MCF 10A (cell line): ENCODE measurements at regions not wholly inside any gene's neighbourhood (a gene's known extent, or its start where the extent isn't known, plus 50 kb on each side); places are given as distances from the start of the nearest gene placed in this dataset.

ENCODE experiments used
- BruUV-seq: library from RNA; stranded (reverse); fragments of 400-500 nt; replicated peaks from 2 replicates; lab custom pipeline; 2021; lab: Mats Ljungman, UMichigan
- CTCF ChIA-PET: fragments of 300-600 bp; sonication (Branson Sonifier 250); formaldehyde crosslinking; extraction: SDS; loops from one replicate; lab custom pipeline; 2021; ENCODE audit warnings: antibody characterized with exemption, inconsistent platforms; lab: Yijun Ruan, JAX
- POLR2A ChIA-PET: fragments of 300-600, 350-650 bp; sonication (Branson Sonifier 250); formaldehyde crosslinking; extraction: SDS; loops from one replicate; lab custom pipeline; 2020; ENCODE audit warnings: antibody characterized with exemption, inconsistent platforms; lab: Yijun Ruan, JAX
- DNase-seq: peaks from one replicate; pipeline ENCODE4 v3.0.0-alpha.2; 2018; ENCODE audit not compliant: unreplicated experiment
- H3K27ac Mint-ChIP-seq: one replicate; pipeline ENCODE4 v1.8.0; 2022; ENCODE audit warnings: mild to moderate bottlenecking, low read depth, mixed read lengths; ENCODE audit not compliant: unreplicated experiment
- H3K27me3 Mint-ChIP-seq: one replicate; pipeline ENCODE4 v1.8.0; 2022; ENCODE audit warnings: mixed read lengths; ENCODE audit not compliant: insufficient read depth, unreplicated experiment
- H3K36me3 Mint-ChIP-seq: one replicate; pipeline ENCODE4 v1.8.0; 2022; ENCODE audit warnings: mild to moderate bottlenecking, moderate library complexity, mixed read lengths; ENCODE audit not compliant: insufficient read depth, unreplicated experiment
- H3K4me1 Mint-ChIP-seq: one replicate; pipeline ENCODE4 v1.8.0; 2022; ENCODE audit warnings: mixed read lengths; ENCODE audit not compliant: insufficient read depth, unreplicated experiment
- H3K4me3 Mint-ChIP-seq: one replicate; pipeline ENCODE4 v1.8.0; 2022; ENCODE audit warnings: mild to moderate bottlenecking, moderate library complexity, mixed read lengths; ENCODE audit not compliant: unreplicated experiment
- H3K9me3 Mint-ChIP-seq: one replicate; pipeline ENCODE4 v1.8.0; 2022; ENCODE audit warnings: mixed read lengths; ENCODE audit not compliant: unreplicated experiment
- CTCF ChIP-seq: fragments of 200-600 bp; IDR thresholded peaks from one replicate; pipeline ENCODE4 v1.8.0; 2022; ENCODE audit warnings: antibody characterized with exemption, mild to moderate bottlenecking; ENCODE audit not compliant: unreplicated experiment
- intact Hi-C: fragments of 100-400 bp; cut with micrococcal nuclease; formaldehyde crosslinking; loops from 2 replicates; pipeline ENCODE4 v1.14.1; 2022

DNA sequence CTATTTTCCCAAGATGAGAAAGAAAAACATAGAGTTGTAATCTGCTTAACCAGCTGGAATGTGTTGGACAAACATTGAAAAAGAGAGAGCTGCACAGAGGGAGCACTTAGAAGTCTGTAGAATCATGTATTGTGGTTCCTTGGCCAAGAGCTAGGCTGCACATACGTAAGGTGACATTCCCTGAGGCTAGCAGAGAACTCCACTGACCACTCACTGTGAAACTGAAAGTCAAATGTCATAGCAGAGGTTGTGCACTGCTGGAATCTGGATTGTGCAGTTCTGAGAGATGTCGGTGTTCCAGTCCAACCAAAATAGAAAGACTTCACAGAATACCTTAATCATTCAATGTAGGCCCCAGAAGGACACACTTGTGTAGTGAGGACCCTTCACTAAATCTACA lies 772.8 kb upstream of the RAG2 start:
- ChIA-PET CTCF (interaction anchor here (1.4 kb wide), 1 partner anchor 17 kb away, joined by 4 read pairs; no protein-coding TSS in a partner anchor), POLR2A (interaction anchor here (0.7 kb wide), 1 partner anchor 1892 kb away, joined by 3 read pairs; no protein-coding TSS in a partner anchor)
- intact Hi-C loops: no loop called here
- no peaks in the 10 kb centered on the region for H3K4me1 Mint-ChIP-seq
- no peaks in the 10 kb centered on the region for H3K36me3 Mint-ChIP-seq
- no peak for TF ChIP-seq CTCF
- H3K27ac Mint-ChIP-seq: no peak overlapping the region
- no peaks in the 10 kb centered on the region for H3K27me3 Mint-ChIP-seq
- no peak for DNase-seq
- BruUV-seq: no TSS peak
- no peak overlapping the region for H3K4me3 Mint-ChIP-seq
- H3K9me3 Mint-ChIP-seq: no peaks in the 10 kb centered on the region

GRCh38 chr11:37364246-37364839 lies 766.3 kb upstream of the RAG2 start:
- no peaks in the 10 kb centered on the region for H3K4me1 Mint-ChIP-seq
- no peaks in the 10 kb centered on the region for H3K36me3 Mint-ChIP-seq
- ChIA-PET CTCF (interaction anchor here (0.6 kb wide), 2 partner anchors 15 to 864 kb away, joined by 3 read pairs; no protein-coding TSS in a partner anchor), POLR2A (no interaction called here)
- H3K27ac Mint-ChIP-seq: no peak overlapping the region
- no peaks in the 10 kb centered on the region for H3K27me3 Mint-ChIP-seq
- intact Hi-C loops: no loop called here
- no peak overlapping the region for H3K4me3 Mint-ChIP-seq
- TF ChIP-seq CTCF: no peak
- DNase-seq: no peak
- no peaks in the 10 kb centered on the region for H3K9me3 Mint-ChIP-seq
- BruUV-seq: no TSS peak

GRCh38 chr11:37353192-37353591 lies 755.2 kb upstream of the RAG2 start:
- DNase-seq: no peak
- intact Hi-C loops: no loop called here
- ChIA-PET POLR2A (interaction anchor here (0.5 kb wide), 1 partner anchor 188 kb away, joined by 3 read pairs; no protein-coding TSS in a partner anchor), CTCF (interaction anchor here (0.9 kb wide), 1 partner anchor 9 kb away, joined by 4 read pairs; no protein-coding TSS in a partner anchor)
- H3K9me3 Mint-ChIP-seq: no peaks in the 10 kb centered on the region
- no peaks in the 10 kb centered on the region for H3K27me3 Mint-ChIP-seq
- no peak overlapping the region for H3K27ac Mint-ChIP-seq
- BruUV-seq: no TSS peak
- H3K36me3 Mint-ChIP-seq: no peaks in the 10 kb centered on the region
- TF ChIP-seq CTCF: no peak
- H3K4me1 Mint-ChIP-seq: no peaks in the 10 kb centered on the region
- H3K4me3 Mint-ChIP-seq: no peak overlapping the region

DNA sequence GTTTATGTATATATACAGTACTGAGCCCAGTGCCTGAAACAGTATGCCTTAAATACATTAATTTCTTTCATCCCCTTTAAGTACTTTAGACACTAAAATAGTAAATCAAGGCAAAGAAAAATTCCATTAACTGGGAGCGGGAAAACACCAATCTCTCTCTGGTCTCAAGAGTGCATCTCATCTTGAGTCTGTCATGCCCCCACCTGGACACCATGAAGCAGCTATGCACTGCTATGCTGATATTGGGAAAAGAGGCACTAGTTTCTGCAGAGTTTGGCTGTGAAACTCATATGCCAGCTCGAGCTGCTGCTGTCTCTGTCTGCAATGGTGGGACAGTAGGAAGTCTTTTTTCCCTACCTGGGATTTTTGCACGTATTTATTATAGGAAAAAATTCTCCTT lies 754.4 kb upstream of the RAG2 start:
- H3K27me3 Mint-ChIP-seq: no peaks in the 10 kb centered on the region
- H3K36me3 Mint-ChIP-seq: no peaks in the 10 kb centered on the region
- H3K4me3 Mint-ChIP-seq: no peak overlapping the region
- intact Hi-C loops: no loop called here
- no TSS peak for BruUV-seq
- ChIA-PET POLR2A (no interaction called here), CTCF (interaction anchor here (0.9 kb wide), 1 partner anchor 10 kb away, joined by 4 read pairs; no protein-coding TSS in a partner anchor)
- no peak overlapping the region for H3K27ac Mint-ChIP-seq
- DNase-seq: no peak
- no peak for TF ChIP-seq CTCF
- H3K9me3 Mint-ChIP-seq: no peaks in the 10 kb centered on the region
- H3K4me1 Mint-ChIP-seq: no peaks in the 10 kb centered on the region
